Breast epithelium (tissue), 3 donors: ENCODE measurements at regions not wholly inside any gene's neighbourhood (a gene's known extent, or its start where the extent isn't known, plus 50 kb on each side); places are given as distances from the start of the nearest gene placed in this dataset.

Experiments
- POLR2A ChIP-seq: fragments of 450-650 bp; IDR thresholded peaks from one replicate; pipeline ENCODE4 v1.6.1; 2016; ENCODE audit warnings: antibody characterized with exemption, mild to moderate bottlenecking, moderate library complexity
- TF ChIP-seq, protein P1 (sequence below), 3 donors: fragments of 450-650 bp; IDR thresholded peaks; one replicate each; pipeline ENCODE4 v1.5.1; 2016 to 2017; ENCODE audit warnings: antibody characterized with exemption in 3 of 3, mild to moderate bottlenecking in 3 of 3, moderate library complexity in 3 of 3

- TF ChIP-seq, protein P1, sequence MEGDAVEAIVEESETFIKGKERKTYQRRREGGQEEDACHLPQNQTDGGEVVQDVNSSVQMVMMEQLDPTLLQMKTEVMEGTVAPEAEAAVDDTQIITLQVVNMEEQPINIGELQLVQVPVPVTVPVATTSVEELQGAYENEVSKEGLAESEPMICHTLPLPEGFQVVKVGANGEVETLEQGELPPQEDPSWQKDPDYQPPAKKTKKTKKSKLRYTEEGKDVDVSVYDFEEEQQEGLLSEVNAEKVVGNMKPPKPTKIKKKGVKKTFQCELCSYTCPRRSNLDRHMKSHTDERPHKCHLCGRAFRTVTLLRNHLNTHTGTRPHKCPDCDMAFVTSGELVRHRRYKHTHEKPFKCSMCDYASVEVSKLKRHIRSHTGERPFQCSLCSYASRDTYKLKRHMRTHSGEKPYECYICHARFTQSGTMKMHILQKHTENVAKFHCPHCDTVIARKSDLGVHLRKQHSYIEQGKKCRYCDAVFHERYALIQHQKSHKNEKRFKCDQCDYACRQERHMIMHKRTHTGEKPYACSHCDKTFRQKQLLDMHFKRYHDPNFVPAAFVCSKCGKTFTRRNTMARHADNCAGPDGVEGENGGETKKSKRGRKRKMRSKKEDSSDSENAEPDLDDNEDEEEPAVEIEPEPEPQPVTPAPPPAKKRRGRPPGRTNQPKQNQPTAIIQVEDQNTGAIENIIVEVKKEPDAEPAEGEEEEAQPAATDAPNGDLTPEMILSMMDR (IDR thresholded peaks at IDR 0.05): no peak
- no peak for TF ChIP-seq POLR2A
These were observed 79.6 kb downstream of the SOX2 start for GRCh38 chr3:181791056-181791955.
